Upper lobe of left lung (tissue), 4 donors: ENCODE measurements at regions not wholly inside any gene's neighbourhood (a gene's known extent, or its start where the extent isn't known, plus 50 kb on each side); places are given as distances from the start of the nearest gene placed in this dataset.

Experiments
- CTCF ChIP-seq, 6 experiments: fragments of 450-650 bp in 4 of 6; fragments of 200-600 bp in 2 of 6; sonication (generic) in 2 of 6; IDR thresholded peaks; one replicate each; pipeline ENCODE4 v1.5.1; 2016 to 2019; ENCODE audit warnings: antibody characterized with exemption in 6 of 6
- POLR2A ChIP-seq, 4 donors: fragments of 450-650 bp; IDR thresholded peaks; one replicate each; pipeline ENCODE4 v1.5.1; 2016 to 2017; ENCODE audit warnings: antibody characterized with exemption in 4 of 4, mild to moderate bottlenecking in 2 of 4
- POLR2AphosphoS5 ChIP-seq, 2 donors: sonication (generic); formaldehyde crosslinking; IDR thresholded peaks; one replicate each; pipeline ENCODE4 v1.5.1; 2017; ENCODE audit warnings: antibody characterized with exemption in 2 of 2

GRCh38 chr14:44565968-44566367, 58.9 kb upstream of the FSCB start:
- TF ChIP-seq POLR2A (IDR thresholded peaks at IDR 0.05), result no peak
- TF ChIP-seq CTCF (IDR thresholded peaks at IDR 0.05), result no peak
- TF ChIP-seq POLR2AphosphoS5 (IDR thresholded peaks at IDR 0.05), result no peak
